Endothelial cell of umbilical vein (primary cell): ENCODE measurements at regions not wholly inside any gene's neighbourhood (a gene's known extent, or its start where the extent isn't known, plus 50 kb on each side); places are given as distances from the start of the nearest gene placed in this dataset.
A peak's percentile ranks its signal among the peaks of the same experiment; 100 is the strongest.

Source experiments
- BruUV-seq: library from RNA; stranded (reverse); fragments of 400-500 nt; replicated peaks from 2 replicates; lab custom pipeline; 2021; lab: Mats Ljungman, UMichigan
- CTCF ChIA-PET: fragments of 300-600, 350-600 bp; sonication (Branson Sonifier 250); formaldehyde crosslinking; loops from one replicate; lab custom pipeline; 2021; ENCODE audit warnings: antibody characterized with exemption, inconsistent platforms; lab: Charles Lee
- POLR2A ChIA-PET: fragments of 300-600, 350-600 bp; sonication (Branson Sonifier 250); formaldehyde crosslinking; loops from one replicate; lab custom pipeline; 2021; ENCODE audit warnings: antibody characterized with exemption, inconsistent platforms; lab: Charles Lee
- DNase-seq: peaks from one replicate; pipeline ENCODE4 v3.0.0-alpha.2; 2011; ENCODE audit warnings: low read depth, low spot score
- FAIRE-seq: peaks from 2 replicates; lab custom pipeline; 2011; peaks lifted over from hg19 to GRCh38; lab: Jason Lieb, UNC
- H2AFZ ChIP-seq: 2 replicates; pipeline ENCODE4 v1.6.0; 2012; ENCODE audit warnings: low read depth, low read length, control low read depth, inconsistent platforms
- H3K27ac ChIP-seq: 2 replicates; pipeline ENCODE4 v1.5.1; 2011; ENCODE audit warnings: low read depth, mild to moderate bottlenecking, control low read depth, low read length, moderate library complexity; ENCODE audit not compliant: insufficient read depth
- H3K27me3 ChIP-seq, 2 experiments: 2 replicates each; pipeline versions ENCODE4 v1.6.0 to v1.6.1; 2011; ENCODE audit warnings: low read length in 2 of 2, mixed read lengths in 1 of 2; ENCODE audit not compliant: control insufficient read depth in 2 of 2, insufficient read depth in 2 of 2
- H3K36me3 ChIP-seq, 2 experiments: 2 replicates in 1 of 2; 3 replicates in 1 of 2; pipeline ENCODE4 v1.5.1; 2011; ENCODE audit warnings: low read length in 2 of 2, mild to moderate bottlenecking in 1 of 2, moderate library complexity in 1 of 2; ENCODE audit not compliant: control insufficient read depth in 2 of 2, insufficient read depth in 2 of 2; ENCODE audit errors: extremely low read depth in 1 of 2
- H3K4me1 ChIP-seq: 3 replicates; pipeline ENCODE4 v1.5.1; 2011; ENCODE audit warnings: mild to moderate bottlenecking, low read length; ENCODE audit not compliant: control insufficient read depth, insufficient read depth; ENCODE audit errors: extremely low read depth
- H3K4me2 ChIP-seq: 2 replicates; pipeline ENCODE4 v1.6.1; 2011; ENCODE audit warnings: low read length, control low read depth, mixed read lengths; ENCODE audit not compliant: insufficient read depth
- H3K4me3 ChIP-seq, 3 experiments: fragments of 200-600 bp in 1 of 3; sonication (generic), shearing (Covaris generic) in 1 of 3; replicated peaks in 1 of 3; 2 replicates each; pipeline ENCODE4 v1.5.1; 2011 to 2016; ENCODE audit warnings: control low read depth in 3 of 3, low read length in 3 of 3, mild to moderate bottlenecking in 2 of 3, inconsistent platforms in 1 of 3, low read depth in 1 of 3, moderate library complexity in 1 of 3; ENCODE audit not compliant: insufficient read depth in 1 of 3
- H3K79me2 ChIP-seq: 2 replicates; pipeline ENCODE4 v1.6.0; 2012; ENCODE audit warnings: low read length, inconsistent platforms; ENCODE audit not compliant: control insufficient read depth, insufficient read depth
- H3K9ac ChIP-seq: replicated peaks from 2 replicates; pipeline ENCODE3; 2011; ENCODE audit warnings: low read length, control low read depth; ENCODE audit not compliant: insufficient read depth; ENCODE audit errors: extremely low read depth
- H3K9me1 ChIP-seq: replicated peaks from 3 replicates; pipeline ENCODE4 v1.6.0; 2011; ENCODE audit warnings: mild to moderate bottlenecking, low read length; ENCODE audit not compliant: control insufficient read depth, insufficient read depth; ENCODE audit errors: extremely low read depth
- H3K9me3 ChIP-seq: replicated peaks from 2 replicates; pipeline ENCODE4 v1.5.1; 2012; ENCODE audit warnings: low read length, inconsistent platforms; ENCODE audit not compliant: control insufficient read depth, insufficient read depth
- H4K20me1 ChIP-seq: replicated peaks from 2 replicates; pipeline ENCODE3; 2011; ENCODE audit warnings: mild to moderate bottlenecking, low read length; ENCODE audit not compliant: control insufficient read depth, insufficient read depth; ENCODE audit errors: extremely low read depth
- EZH2 ChIP-seq: IDR thresholded peaks from 2 replicates; pipeline ENCODE4 v1.6.1; 2012; ENCODE audit warnings: borderline replicate concordance, low read depth, mild to moderate bottlenecking, moderate library complexity, low read length, inconsistent platforms; ENCODE audit not compliant: severe bottlenecking
- FOS ChIP-seq: IDR thresholded peaks from 2 replicates; pipeline ENCODE4 v1.6.1; 2011; ENCODE audit warnings: mild to moderate bottlenecking, low read length, moderate library complexity, borderline replicate concordance; ENCODE audit not compliant: insufficient read depth
- GATA2 ChIP-seq: IDR thresholded peaks from 2 replicates; pipeline ENCODE4 v1.7.0; 2011; ENCODE audit warnings: low read depth, mild to moderate bottlenecking, moderate library complexity, mixed read lengths, low read length; ENCODE audit not compliant: insufficient read length, insufficient read depth
- JUN ChIP-seq: IDR thresholded peaks from 2 replicates; pipeline ENCODE4 v1.6.1; 2011; ENCODE audit warnings: borderline replicate concordance, low read depth; ENCODE audit not compliant: insufficient read length, insufficient read depth
- MYC ChIP-seq: IDR thresholded peaks from one replicate; pipeline ENCODE4 v1.6.1; 2011; ENCODE audit warnings: mild to moderate bottlenecking, low read depth, low read length
- POLR2A ChIP-seq: IDR thresholded peaks from 2 replicates; pipeline ENCODE4 v1.6.1; 2012; ENCODE audit warnings: low read depth, mild to moderate bottlenecking, control low read depth, low read length
- POLR2AphosphoS5 ChIP-seq: IDR thresholded peaks from 2 replicates; pipeline ENCODE4 v1.6.1; 2012; ENCODE audit warnings: low read depth, mild to moderate bottlenecking, control low read depth, low read length, moderate library complexity; ENCODE audit not compliant: insufficient read depth
- dilution Hi-C: fragments of 300-500 bp; cut with MboI; formaldehyde crosslinking; loops from one replicate; pipeline ENCODE4 v1.15.0; 2019; ENCODE audit warnings: low sequenced_read_pairs; ENCODE audit not compliant: extremely low pct_ligation_motif_present
- intact Hi-C: fragments of 100-400 bp; cut with micrococcal nuclease; formaldehyde crosslinking; loops from one replicate; pipeline ENCODE4 v1.10.0; 2022
- TF ChIP-seq, protein P1 (sequence below): IDR thresholded peaks from 2 replicates; pipeline ENCODE4 v1.6.1; 2011; ENCODE audit not compliant: insufficient read depth, insufficient read length
- TF ChIP-seq, protein P2 (sequence below), 2 donors: IDR thresholded peaks; 1 replicate in 1 of 2; 2 replicates in 1 of 2; pipeline ENCODE4 v1.5.1; 2011; ENCODE audit warnings: low read length in 2 of 2, mild to moderate bottlenecking in 2 of 2, moderate library complexity in 2 of 2, control low read depth in 1 of 2, inconsistent platforms in 1 of 2, low read depth in 1 of 2; ENCODE audit not compliant: insufficient read depth in 1 of 2; ENCODE audit errors: extremely low read depth in 1 of 2

DNA sequence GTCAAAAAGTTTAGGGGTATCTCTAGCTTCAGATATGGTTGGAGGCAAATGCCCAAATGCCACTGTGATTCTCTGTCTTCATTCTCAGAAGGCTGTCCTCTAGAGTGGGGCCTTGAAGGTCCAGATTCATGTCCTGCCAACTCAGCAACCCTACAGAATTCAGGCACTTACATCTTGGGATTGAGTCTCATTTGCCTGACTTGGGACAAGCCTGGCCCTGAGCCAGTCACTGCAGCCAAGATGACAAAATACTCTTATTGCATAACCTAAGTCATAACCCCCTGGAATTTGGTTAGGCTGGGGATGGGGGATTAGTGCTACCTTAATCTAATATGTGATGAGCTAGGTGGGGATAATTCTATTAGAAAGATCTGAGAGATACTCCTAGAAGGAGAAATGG, 100.5 kb downstream of the AREG start:
- intact Hi-C loops = no loop called here
- no peak for TF ChIP-seq POLR2AphosphoS5
- TF ChIP-seq, protein P1, sequence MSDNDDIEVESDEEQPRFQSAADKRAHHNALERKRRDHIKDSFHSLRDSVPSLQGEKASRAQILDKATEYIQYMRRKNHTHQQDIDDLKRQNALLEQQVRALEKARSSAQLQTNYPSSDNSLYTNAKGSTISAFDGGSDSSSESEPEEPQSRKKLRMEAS = no peak
- TF ChIP-seq POLR2A = no peak
- TF ChIP-seq FOS = no peak
- TF ChIP-seq MYC = no peak
- no peak for TF ChIP-seq JUN
- TF ChIP-seq, protein P2, sequence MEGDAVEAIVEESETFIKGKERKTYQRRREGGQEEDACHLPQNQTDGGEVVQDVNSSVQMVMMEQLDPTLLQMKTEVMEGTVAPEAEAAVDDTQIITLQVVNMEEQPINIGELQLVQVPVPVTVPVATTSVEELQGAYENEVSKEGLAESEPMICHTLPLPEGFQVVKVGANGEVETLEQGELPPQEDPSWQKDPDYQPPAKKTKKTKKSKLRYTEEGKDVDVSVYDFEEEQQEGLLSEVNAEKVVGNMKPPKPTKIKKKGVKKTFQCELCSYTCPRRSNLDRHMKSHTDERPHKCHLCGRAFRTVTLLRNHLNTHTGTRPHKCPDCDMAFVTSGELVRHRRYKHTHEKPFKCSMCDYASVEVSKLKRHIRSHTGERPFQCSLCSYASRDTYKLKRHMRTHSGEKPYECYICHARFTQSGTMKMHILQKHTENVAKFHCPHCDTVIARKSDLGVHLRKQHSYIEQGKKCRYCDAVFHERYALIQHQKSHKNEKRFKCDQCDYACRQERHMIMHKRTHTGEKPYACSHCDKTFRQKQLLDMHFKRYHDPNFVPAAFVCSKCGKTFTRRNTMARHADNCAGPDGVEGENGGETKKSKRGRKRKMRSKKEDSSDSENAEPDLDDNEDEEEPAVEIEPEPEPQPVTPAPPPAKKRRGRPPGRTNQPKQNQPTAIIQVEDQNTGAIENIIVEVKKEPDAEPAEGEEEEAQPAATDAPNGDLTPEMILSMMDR (IDR thresholded peaks at IDR 0.05; ENCODE audit: extremely low read depth in 1 of 2, insufficient read depth in 1 of 2, low read depth in 1 of 2, low read length in 2 of 2) = no peak
- TF ChIP-seq GATA2 = no peak
- no peak for TF ChIP-seq EZH2
- FAIRE-seq = no peak
- POLR2A ChIA-PET = no interaction called here
- Histone ChIP-seq H3K27ac (peak overlapping the region; percentile 58), H3K9me1 (no peaks in the 10 kb centered on the region), H3K9ac (no peak overlapping the region), H2AFZ (no peak overlapping the region), H4K20me1 (no peaks in the 10 kb centered on the region), H3K4me3 (no peak overlapping the region), H3K36me3 (no peaks in the 10 kb centered on the region), H3K79me2 (no peaks in the 10 kb centered on the region), H3K4me1 (peaks cover 40% of the 10 kb centered on the region), H3K27me3 (no peaks in the 10 kb centered on the region), H3K4me2 (no peak overlapping the region), H3K9me3 (no peaks in the 10 kb centered on the region)
- dilution Hi-C loops = loop anchor here (25.0 kb wide), 1 partner anchor 158 kb away; no protein-coding TSS in a partner anchor
- no peak for DNase-seq
- no TSS peak for BruUV-seq
- CTCF ChIA-PET = interaction anchor here (0.9 to 3.6 kb wide), 6 partner anchors 12 to 169 kb away, joined by 5 to 18 read pairs (median 7); no protein-coding TSS in a partner anchor
